Peyer's patch (tissue), 4 donors: ENCODE measurements at regions not wholly inside any gene's neighbourhood (a gene's known extent, or its start where the extent isn't known, plus 50 kb on each side); places are given as distances from the start of the nearest gene placed in this dataset.

Experiments
- DNase-seq, 3 donors: peaks; one replicate each; pipeline ENCODE4 v3.0.0-alpha.2; 2017 to 2019
- H3K27ac ChIP-seq, 4 donors: fragments of 200-600 bp; sonication (generic); one replicate each; pipeline ENCODE4 v1.5.1; 2016 to 2019
- H3K27me3 ChIP-seq, 2 donors: fragments of 200-600 bp; sonication (generic); one replicate each; pipeline ENCODE4 v1.5.1; 2019
- H3K36me3 ChIP-seq, 3 donors: fragments of 200-600 bp; sonication (generic); one replicate each; pipeline ENCODE4 v1.5.1; 2016 to 2019
- H3K4me1 ChIP-seq, 4 donors: fragments of 200-600 bp; sonication (generic); one replicate each; pipeline ENCODE4 v1.5.1; 2016 to 2019
- H3K4me3 ChIP-seq, 4 donors: fragments of 200-600 bp; sonication (generic); 1 replicate in 3 of 4; 2 replicates in 1 of 4; pipeline ENCODE4 v1.5.1; 2016 to 2019; ENCODE audit warnings: mild to moderate bottlenecking in 1 of 4
- H3K9me3 ChIP-seq, 4 donors: fragments of 200-600 bp; sonication (generic); one replicate each; pipeline ENCODE4 v1.5.1; 2016 to 2019; ENCODE audit warnings: mild to moderate bottlenecking in 1 of 4
- POLR2A ChIP-seq, 2 donors: fragments of 450-650 bp; IDR thresholded peaks; one replicate each; pipeline ENCODE4 v1.5.1; 2017; ENCODE audit warnings: antibody characterized with exemption in 2 of 2, mild to moderate bottlenecking in 2 of 2, moderate library complexity in 2 of 2
- TF ChIP-seq, protein P1 (sequence below), 6 experiments: fragments of 450-650 bp in 4 of 6; fragments of 200-600 bp in 2 of 6; sonication (generic) in 1 of 6; IDR thresholded peaks; one replicate each; pipeline ENCODE4 v1.5.1; 2017 to 2019; ENCODE audit warnings: antibody characterized with exemption in 6 of 6, mild to moderate bottlenecking in 3 of 6, moderate library complexity in 1 of 6

DNA sequence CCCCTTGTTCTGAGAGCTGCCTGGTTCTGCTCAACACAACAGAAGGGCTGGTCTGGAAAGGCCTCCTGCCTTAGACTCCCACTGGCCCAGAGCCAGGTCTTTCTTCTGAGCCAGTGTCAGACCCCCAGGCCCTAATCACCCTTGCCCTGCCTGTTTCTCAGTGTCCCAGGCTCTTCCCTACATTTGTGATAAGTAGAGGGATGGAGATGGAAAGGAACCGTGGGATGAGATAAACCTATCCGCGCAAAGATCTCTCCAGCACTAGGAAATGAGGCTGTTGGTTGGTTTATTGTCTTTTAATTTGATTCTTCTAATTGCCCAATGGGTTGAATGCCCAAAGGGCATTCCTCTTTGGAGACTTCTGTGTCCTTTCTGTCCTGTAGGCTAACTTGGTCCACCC is 470.0 kb downstream of the TSHZ3 start:
- no peaks in the 10 kb centered on the region for H3K36me3 ChIP-seq
- no peak overlapping the region for H3K4me3 ChIP-seq
- H3K4me1 ChIP-seq: no peaks in the 10 kb centered on the region
- DNase-seq: no peak
- no peaks in the 10 kb centered on the region for H3K27me3 ChIP-seq
- no peaks in the 10 kb centered on the region for H3K9me3 ChIP-seq
- no peak overlapping the region for H3K27ac ChIP-seq
- TF ChIP-seq, protein P1, sequence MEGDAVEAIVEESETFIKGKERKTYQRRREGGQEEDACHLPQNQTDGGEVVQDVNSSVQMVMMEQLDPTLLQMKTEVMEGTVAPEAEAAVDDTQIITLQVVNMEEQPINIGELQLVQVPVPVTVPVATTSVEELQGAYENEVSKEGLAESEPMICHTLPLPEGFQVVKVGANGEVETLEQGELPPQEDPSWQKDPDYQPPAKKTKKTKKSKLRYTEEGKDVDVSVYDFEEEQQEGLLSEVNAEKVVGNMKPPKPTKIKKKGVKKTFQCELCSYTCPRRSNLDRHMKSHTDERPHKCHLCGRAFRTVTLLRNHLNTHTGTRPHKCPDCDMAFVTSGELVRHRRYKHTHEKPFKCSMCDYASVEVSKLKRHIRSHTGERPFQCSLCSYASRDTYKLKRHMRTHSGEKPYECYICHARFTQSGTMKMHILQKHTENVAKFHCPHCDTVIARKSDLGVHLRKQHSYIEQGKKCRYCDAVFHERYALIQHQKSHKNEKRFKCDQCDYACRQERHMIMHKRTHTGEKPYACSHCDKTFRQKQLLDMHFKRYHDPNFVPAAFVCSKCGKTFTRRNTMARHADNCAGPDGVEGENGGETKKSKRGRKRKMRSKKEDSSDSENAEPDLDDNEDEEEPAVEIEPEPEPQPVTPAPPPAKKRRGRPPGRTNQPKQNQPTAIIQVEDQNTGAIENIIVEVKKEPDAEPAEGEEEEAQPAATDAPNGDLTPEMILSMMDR (IDR thresholded peaks at IDR 0.05): no peak
- no peak for TF ChIP-seq POLR2A (IDR thresholded peaks at IDR 0.05)

DNA sequence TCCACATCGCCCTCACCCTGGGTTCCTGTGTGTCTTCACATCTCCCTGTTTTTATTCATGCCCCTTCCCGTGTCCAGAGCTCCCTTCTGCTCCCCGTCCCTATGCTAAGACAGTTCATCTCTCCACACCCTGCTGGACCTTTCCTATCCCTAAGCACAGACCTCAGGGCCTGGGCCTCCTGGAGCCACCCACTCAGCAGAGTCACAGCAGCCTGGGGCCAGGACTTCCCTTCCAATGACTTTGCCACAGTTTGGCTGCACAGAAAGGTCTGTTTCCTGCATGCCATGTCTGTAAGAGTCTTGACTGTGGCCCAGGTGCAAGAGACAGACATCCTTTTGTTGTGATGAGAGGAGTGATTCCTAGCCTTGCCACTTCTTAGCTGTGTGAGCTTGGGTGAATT is 470.7 kb downstream of the TSHZ3 start:
- Histone ChIP-seq H3K27ac (no peak overlapping the region), H3K27me3 (no peaks in the 10 kb centered on the region), H3K4me3 (no peak overlapping the region), H3K4me1 (no peaks in the 10 kb centered on the region), H3K9me3 (no peaks in the 10 kb centered on the region), H3K36me3 (no peaks in the 10 kb centered on the region)
- TF ChIP-seq POLR2A (IDR thresholded peaks at IDR 0.05): no peak
- no peak for DNase-seq

DNA sequence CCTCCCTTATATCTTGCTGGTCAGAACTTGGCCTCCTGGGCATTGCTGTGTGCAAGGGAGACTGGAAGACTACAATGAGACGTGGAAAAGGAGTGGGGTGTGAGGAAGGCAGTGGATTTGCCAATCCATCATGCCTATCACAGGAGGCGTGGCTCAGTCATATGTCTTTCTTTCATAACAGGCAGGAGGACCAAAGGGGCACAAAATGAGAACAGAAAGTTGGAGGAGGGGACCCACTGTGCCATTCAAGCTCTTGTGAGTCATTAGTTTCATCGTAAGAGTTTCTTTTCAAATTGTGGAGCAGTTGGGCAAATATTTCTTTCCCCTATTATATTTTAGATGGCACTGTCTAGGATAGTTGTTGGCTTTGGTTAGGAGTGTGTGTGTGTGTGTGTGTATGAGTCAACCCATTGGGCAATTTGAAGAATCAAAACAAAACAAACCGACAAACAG is 471.5 kb downstream of the TSHZ3 start:
- Histone ChIP-seq H3K4me1 (no peaks in the 10 kb centered on the region), H3K4me3 (no peak overlapping the region), H3K36me3 (no peaks in the 10 kb centered on the region), H3K9me3 (no peaks in the 10 kb centered on the region), H3K27me3 (no peaks in the 10 kb centered on the region), H3K27ac (no peak overlapping the region)
- DNase-seq: no peak
- TF ChIP-seq, protein P1 (IDR thresholded peaks at IDR 0.05): no peak
- TF ChIP-seq POLR2A (IDR thresholded peaks at IDR 0.05): no peak

DNA sequence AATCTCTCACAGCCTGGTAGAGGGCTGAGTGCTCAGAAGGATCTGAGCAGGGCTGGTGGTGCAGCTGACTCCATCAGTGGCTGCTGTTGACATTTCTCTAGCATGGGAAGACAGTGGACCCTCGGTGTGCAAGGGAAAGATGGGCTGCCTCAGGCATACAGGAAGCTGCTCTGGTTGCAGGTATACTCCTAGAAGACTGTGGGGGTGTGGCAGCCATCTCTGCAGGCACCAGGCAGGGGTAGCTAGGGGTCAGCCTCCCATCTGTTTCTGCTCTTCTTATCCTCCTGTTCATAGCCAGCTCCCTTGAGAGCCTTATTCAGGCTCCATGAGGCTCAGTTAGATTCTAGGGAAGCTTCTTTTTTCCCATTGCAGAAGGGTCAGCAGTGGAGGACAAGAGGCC is 475.5 kb downstream of the TSHZ3 start:
- Histone ChIP-seq H3K27me3 (no peaks in the 10 kb centered on the region), H3K27ac (no peak overlapping the region), H3K4me1 (no peaks in the 10 kb centered on the region), H3K4me3 (no peak overlapping the region), H3K36me3 (no peaks in the 10 kb centered on the region), H3K9me3 (no peaks in the 10 kb centered on the region)
- no peak for DNase-seq
- TF ChIP-seq, protein P1 (IDR thresholded peaks at IDR 0.05): no peak
- TF ChIP-seq POLR2A (IDR thresholded peaks at IDR 0.05): no peak

DNA sequence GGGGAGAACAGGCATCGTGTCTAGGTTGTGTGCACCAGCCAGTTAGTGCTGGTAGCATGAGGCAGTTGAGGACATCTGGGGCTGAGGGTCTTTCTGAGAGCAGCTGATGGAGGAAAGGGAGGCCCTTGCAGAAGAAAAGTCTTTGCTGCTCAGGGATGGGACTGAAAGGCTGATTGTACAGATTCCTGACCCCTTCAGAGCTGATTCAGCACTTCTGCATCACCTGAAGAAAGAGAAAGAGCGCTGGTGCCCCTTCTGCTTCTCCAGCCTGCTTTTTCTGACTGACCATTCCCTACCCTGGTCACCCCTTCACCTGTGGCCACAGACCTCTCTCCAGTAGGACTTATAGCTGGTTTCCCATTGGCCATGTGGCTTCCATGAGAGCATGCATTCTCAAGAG is 476.2 kb downstream of the TSHZ3 start:
- H3K4me1 ChIP-seq: no peaks in the 10 kb centered on the region
- H3K9me3 ChIP-seq: no peaks in the 10 kb centered on the region
- H3K36me3 ChIP-seq: no peaks in the 10 kb centered on the region
- no peaks in the 10 kb centered on the region for H3K27me3 ChIP-seq
- H3K4me3 ChIP-seq: no peak overlapping the region
- TF ChIP-seq, protein P1 (IDR thresholded peaks at IDR 0.05): no peak
- TF ChIP-seq POLR2A (IDR thresholded peaks at IDR 0.05): no peak
- no peak overlapping the region for H3K27ac ChIP-seq
- DNase-seq: no peak

DNA sequence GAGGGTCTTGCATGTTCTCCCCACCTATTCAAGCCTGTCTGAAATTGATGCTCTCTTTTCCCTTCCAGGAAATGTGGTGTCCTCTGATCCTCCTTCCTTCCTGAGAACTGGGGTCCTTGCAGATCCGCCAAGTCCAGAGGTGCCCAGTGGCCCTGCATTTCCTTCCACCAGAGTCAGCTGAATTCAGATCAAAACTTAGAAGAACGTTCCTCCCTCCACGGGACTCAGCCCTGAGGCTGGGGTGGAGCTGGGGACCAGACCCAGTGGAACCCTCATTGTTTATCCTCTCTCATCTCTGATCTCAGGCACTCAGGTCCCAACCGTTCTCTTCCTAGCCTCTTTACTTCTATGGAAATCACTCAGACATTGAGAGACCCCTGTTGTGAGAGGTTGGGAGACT is 477.3 kb downstream of the TSHZ3 start:
- no peak overlapping the region for H3K27ac ChIP-seq
- no peaks in the 10 kb centered on the region for H3K27me3 ChIP-seq
- TF ChIP-seq POLR2A (IDR thresholded peaks at IDR 0.05): no peak
- H3K36me3 ChIP-seq: no peaks in the 10 kb centered on the region
- H3K9me3 ChIP-seq: no peaks in the 10 kb centered on the region
- H3K4me3 ChIP-seq: no peak overlapping the region
- no peaks in the 10 kb centered on the region for H3K4me1 ChIP-seq
- no peak for DNase-seq

DNA sequence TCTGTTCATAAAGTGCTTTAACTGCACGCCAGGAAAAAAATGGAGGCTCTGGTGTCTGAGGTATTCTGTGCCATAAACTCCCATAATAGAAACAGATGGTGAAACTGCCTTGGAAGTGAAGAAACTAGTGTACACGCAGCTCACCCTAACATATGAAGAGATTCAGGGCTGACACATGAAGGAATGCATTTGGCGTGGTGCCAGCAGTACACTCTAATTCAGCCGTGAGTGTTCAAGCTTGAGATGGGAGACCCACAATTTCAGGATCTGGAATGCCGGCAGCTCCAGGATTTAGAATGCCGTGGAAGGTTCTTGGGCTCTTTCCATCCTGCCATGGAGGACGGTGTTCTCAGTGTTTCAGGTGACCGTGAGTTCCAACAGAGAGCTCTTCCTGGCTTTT is 478.4 kb downstream of the TSHZ3 start:
- H3K4me3 ChIP-seq: no peak overlapping the region
- no peak overlapping the region for H3K27ac ChIP-seq
- TF ChIP-seq, protein P1 (IDR thresholded peaks at IDR 0.05): no peak
- TF ChIP-seq POLR2A (IDR thresholded peaks at IDR 0.05): no peak
- no peaks in the 10 kb centered on the region for H3K4me1 ChIP-seq
- no peaks in the 10 kb centered on the region for H3K27me3 ChIP-seq
- H3K36me3 ChIP-seq: no peaks in the 10 kb centered on the region
- H3K9me3 ChIP-seq: no peaks in the 10 kb centered on the region
- DNase-seq: no peak
